Esophagus squamous epithelium (tissue), 5 donors: ENCODE measurements at regions not wholly inside any gene's neighbourhood (a gene's known extent, or its start where the extent isn't known, plus 50 kb on each side); places are given as distances from the start of the nearest gene placed in this dataset.

Experiments
- DNase-seq: peaks from one replicate; lab custom pipeline; 2025; lab: John Stamatoyannopoulos, UW
- H3K27ac ChIP-seq, 4 donors: fragments of 200-600 bp; sonication (generic); one replicate each; pipeline ENCODE4 v1.5.1; 2016 to 2019; ENCODE audit warnings: mild to moderate bottlenecking in 1 of 4
- H3K27me3 ChIP-seq, 4 donors: fragments of 200-600 bp; sonication (generic); 1 replicate in 3 of 4; 2 replicates in 1 of 4; pipeline versions ENCODE4 v1.5.1 to v1.6.0; 2017 to 2021; ENCODE audit warnings: antibody characterized with exemption in 1 of 4
- H3K36me3 ChIP-seq, 3 donors: fragments of 200-600 bp; sonication (generic); one replicate each; pipeline ENCODE4 v1.5.1; 2016 to 2019
- H3K4me1 ChIP-seq, 3 donors: fragments of 200-600 bp; sonication (generic); one replicate each; pipeline ENCODE4 v1.5.1; 2017 to 2019
- H3K4me3 ChIP-seq, 4 donors: fragments of 200-600 bp; sonication (generic); 1 replicate in 3 of 4; 2 replicates in 1 of 4; pipeline ENCODE4 v1.5.1; 2016 to 2019; ENCODE audit warnings: mild to moderate bottlenecking in 2 of 4, moderate library complexity in 1 of 4
- H3K9me3 ChIP-seq, 3 donors: fragments of 200-600 bp; sonication (generic); one replicate each; pipeline ENCODE4 v1.5.1; 2016 to 2019
- POLR2A ChIP-seq, 4 donors: fragments of 450-650 bp; IDR thresholded peaks; one replicate each; pipeline ENCODE4 v1.6.1; 2017; ENCODE audit warnings: antibody characterized with exemption in 4 of 4, mild to moderate bottlenecking in 4 of 4, moderate library complexity in 3 of 4
- WGBS, 2 donors: methylation state at CpG; one replicate each; pipeline ENCODE4 v1.1.5; 2018; 5-methylcytosine and 5-hydroxymethylcytosine counted together
- intact Hi-C: fragments of 100-400 bp; cut with DNase I; formaldehyde crosslinking; loops from one replicate; pipeline ENCODE4 v1.15.0; 2022
- TF ChIP-seq, protein P1 (sequence below), 6 experiments: fragments of 450-650 bp in 4 of 6; fragments of 200-600 bp in 2 of 6; sonication (generic) in 2 of 6; IDR thresholded peaks; one replicate each; pipeline ENCODE4 v1.5.1; 2016 to 2019; ENCODE audit warnings: antibody characterized with exemption in 6 of 6, mild to moderate bottlenecking in 4 of 6, moderate library complexity in 4 of 6
- donor health status: DM: yes; HTN: yes; CAD: no.

DNA sequence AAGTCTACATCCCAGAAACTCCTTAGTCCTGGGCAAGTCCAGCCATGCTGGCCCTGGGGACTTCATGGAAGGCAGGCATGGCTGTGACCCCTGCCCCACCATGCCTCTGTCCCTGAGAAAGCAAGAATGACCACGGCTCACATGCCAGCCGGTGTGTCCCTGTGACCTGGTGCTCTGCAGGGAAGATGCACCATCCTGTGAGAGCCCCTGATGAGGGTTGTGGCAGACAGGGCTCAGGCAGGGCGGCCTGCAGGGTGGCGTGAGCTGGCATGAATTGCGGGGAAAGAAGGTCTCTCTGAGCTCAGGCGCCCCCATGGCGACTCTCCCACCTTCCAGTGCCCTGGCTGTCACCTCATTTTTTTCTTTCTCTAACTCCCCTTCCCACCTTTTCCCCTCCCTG lies 260.3 kb downstream of the RBFOX3 start:
- no peak overlapping the region for H3K27ac ChIP-seq
- no peaks in the 10 kb centered on the region for H3K9me3 ChIP-seq
- TF ChIP-seq POLR2A (IDR thresholded peaks at IDR 0.05) = no peak
- TF ChIP-seq, protein P1, sequence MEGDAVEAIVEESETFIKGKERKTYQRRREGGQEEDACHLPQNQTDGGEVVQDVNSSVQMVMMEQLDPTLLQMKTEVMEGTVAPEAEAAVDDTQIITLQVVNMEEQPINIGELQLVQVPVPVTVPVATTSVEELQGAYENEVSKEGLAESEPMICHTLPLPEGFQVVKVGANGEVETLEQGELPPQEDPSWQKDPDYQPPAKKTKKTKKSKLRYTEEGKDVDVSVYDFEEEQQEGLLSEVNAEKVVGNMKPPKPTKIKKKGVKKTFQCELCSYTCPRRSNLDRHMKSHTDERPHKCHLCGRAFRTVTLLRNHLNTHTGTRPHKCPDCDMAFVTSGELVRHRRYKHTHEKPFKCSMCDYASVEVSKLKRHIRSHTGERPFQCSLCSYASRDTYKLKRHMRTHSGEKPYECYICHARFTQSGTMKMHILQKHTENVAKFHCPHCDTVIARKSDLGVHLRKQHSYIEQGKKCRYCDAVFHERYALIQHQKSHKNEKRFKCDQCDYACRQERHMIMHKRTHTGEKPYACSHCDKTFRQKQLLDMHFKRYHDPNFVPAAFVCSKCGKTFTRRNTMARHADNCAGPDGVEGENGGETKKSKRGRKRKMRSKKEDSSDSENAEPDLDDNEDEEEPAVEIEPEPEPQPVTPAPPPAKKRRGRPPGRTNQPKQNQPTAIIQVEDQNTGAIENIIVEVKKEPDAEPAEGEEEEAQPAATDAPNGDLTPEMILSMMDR (IDR thresholded peaks at IDR 0.05) = no peak
- peaks cover 0 to 5% (median 0%) of the 10 kb centered on the region in 3 donors for H3K4me1 ChIP-seq
- WGBS, 2 donors = 70 to 77% methylated on average over 5 of the region's 7 CpGs
- H3K4me3 ChIP-seq = no peak overlapping the region
- no peak for DNase-seq
- H3K36me3 ChIP-seq = no peaks in the 10 kb centered on the region
- intact Hi-C loops = no loop called here
- H3K27me3 ChIP-seq = peaks cover 0 to 82% (median 0%) of the 10 kb centered on the region in 4 donors

DNA sequence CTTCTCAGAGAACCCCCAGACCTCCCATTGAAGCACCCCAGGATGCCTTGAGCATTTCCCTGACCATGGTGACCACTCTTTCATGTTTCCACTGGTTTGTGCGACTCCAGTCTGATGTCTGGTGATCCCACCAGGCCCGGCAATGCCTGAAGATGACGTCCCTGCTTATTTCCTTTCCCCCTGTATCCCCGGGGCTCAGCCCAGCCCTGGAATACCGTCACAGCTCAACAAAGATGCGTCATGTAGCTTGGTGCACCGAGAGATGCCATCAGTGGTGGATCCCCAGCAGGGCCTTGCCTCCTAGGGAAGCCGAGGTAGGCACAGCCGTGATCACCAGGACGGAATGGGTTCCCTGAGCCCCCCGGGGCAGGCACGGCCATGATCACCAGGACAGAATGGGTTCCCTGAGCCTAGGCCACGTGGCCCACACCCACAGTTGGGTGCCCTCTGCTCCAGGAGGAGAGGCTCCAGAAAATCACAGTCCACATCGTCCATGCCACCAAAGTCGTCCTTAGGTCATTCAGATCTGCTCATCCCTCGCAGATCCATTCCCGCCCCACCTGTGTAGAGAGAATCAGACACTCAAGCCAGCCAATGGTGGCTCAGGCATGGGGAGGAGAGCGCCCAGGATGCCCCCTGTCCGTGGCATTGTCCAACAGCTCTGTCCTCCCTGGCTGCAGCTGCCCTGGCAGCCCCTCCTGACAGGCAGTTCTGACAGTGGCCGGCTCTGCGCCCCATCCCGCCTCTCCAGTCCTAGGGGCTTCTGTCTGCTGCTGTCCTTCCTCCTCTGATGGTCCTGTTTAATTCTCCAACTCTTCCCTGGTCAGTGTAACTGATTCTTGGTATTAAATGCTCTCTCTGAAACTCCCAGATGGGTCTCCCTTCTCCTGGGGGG lies 261.1 kb downstream of the RBFOX3 start:
- H3K4me3 ChIP-seq = no peak overlapping the region
- DNase-seq = no peak
- H3K9me3 ChIP-seq = no peaks in the 10 kb centered on the region
- H3K36me3 ChIP-seq = no peaks in the 10 kb centered on the region
- peaks cover 0 to 76% (median 0%) of the 10 kb centered on the region in 4 donors for H3K27me3 ChIP-seq
- intact Hi-C loops = no loop called here
- TF ChIP-seq, protein P1 (IDR thresholded peaks at IDR 0.05) = no peak
- TF ChIP-seq POLR2A (IDR thresholded peaks at IDR 0.05) = no peak
- H3K27ac ChIP-seq = no peak overlapping the region
- WGBS, 2 donors = 71 to 80% methylated on average over 9 to 15 of the region's 22 CpGs
- no peaks in the 10 kb centered on the region for H3K4me1 ChIP-seq

DNA sequence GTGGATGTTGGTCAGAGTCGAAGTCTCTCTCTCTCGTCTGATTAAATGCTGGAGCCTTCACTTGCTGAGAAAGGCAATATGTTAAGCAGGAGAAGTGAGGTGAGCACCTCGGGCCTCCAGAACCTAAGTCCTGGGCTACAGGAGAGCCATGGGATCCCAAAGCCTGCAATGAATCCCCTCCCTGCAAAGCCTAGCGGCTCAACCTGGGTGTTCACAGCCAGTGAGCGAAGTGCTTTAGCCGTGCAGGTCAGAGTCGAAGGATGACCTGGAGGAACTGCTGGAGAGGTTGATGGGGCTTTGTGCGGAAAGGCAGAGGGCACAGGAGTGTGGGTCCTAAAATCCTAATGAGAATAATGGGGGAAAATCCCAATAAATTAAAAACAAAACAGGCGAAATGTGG lies 267.8 kb downstream of the ENGASE start:
- no peaks in the 10 kb centered on the region for H3K36me3 ChIP-seq
- no peak for DNase-seq
- H3K27ac ChIP-seq = no peak overlapping the region
- 70 to 76% methylated on average over 9 of the region's 9 CpGs for WGBS, 2 donors
- H3K9me3 ChIP-seq = no peaks in the 10 kb centered on the region
- TF ChIP-seq POLR2A (IDR thresholded peaks at IDR 0.05) = no peak
- TF ChIP-seq, protein P1 (IDR thresholded peaks at IDR 0.05) = no peak
- intact Hi-C loops = no loop called here
- peaks cover 0 to 21% (median 7%) of the 10 kb centered on the region in 3 donors for H3K4me1 ChIP-seq
- no peak overlapping the region for H3K4me3 ChIP-seq
- H3K27me3 ChIP-seq = peaks cover 0 to 34% (median 0%) of the 10 kb centered on the region in 4 donors

DNA sequence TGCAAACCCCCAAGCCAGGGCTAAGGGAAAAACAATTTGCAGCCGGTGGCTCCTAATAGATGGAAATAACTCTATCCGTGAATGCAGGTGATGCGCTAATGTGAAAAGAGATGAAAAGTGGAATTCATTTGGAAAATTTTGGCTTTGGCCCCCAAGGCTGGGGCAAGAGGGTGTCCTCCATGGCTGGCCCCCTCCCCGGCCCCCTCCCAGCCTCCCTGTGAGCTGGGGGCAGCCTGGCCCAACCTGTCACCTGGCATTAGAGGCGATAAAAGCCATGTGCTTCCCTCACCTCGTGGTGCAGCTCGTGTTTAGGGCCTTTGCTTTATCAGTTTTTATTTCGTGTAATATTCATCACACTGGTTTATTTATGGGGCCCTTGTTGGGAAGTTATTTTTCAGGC lies 267.2 kb downstream of the ENGASE start:
- 75 to 76% methylated on average over 8 of the region's 8 CpGs for WGBS, 2 donors
- H3K27me3 ChIP-seq = peaks cover 0 to 34% (median 0%) of the 10 kb centered on the region in 4 donors
- H3K27ac ChIP-seq = no peak overlapping the region
- intact Hi-C loops = no loop called here
- TF ChIP-seq POLR2A (IDR thresholded peaks at IDR 0.05) = no peak
- TF ChIP-seq, protein P1 (IDR thresholded peaks at IDR 0.05) = no peak
- H3K9me3 ChIP-seq = no peaks in the 10 kb centered on the region
- H3K4me1 ChIP-seq = peaks cover 0 to 21% (median 7%) of the 10 kb centered on the region in 3 donors
- H3K36me3 ChIP-seq = no peaks in the 10 kb centered on the region
- no peak overlapping the region for H3K4me3 ChIP-seq
- DNase-seq = no peak

DNA sequence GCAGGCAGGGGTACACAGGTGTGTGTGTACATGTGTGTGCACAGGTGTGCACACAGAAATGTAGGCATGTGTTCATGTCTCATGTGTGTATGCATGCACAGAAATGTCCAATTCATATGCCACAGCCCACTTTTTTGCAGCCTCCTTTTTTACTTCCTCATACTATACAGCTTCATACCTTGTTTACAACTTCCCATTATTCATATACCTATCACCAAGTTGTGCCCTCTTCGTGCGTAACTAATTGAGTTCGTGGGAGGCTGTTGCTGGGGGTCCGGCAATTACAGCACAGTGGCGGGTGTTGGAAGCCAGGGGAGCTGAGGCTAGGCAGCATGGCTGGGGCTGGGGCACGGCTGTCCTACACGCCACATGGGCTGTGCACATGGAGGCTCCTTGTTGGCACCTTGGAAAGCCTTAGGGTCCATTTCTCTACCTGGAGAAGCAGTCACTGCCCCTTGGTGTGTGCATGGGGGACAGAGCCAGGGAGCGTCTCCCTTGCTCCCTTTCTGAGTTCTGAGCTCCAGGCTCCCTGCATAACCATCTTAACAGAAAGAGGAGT lies 266.7 kb downstream of the ENGASE start:
- Histone ChIP-seq H3K4me3 (no peak overlapping the region), H3K9me3 (no peaks in the 10 kb centered on the region), H3K27me3 (peaks cover 0 to 31% (median 0%) of the 10 kb centered on the region in 4 donors), H3K27ac (no peak overlapping the region), H3K4me1 (peaks cover 0 to 21% (median 7%) of the 10 kb centered on the region in 3 donors), H3K36me3 (no peaks in the 10 kb centered on the region)
- WGBS, 2 donors = 67 to 84% methylated on average over 3 of the region's 8 CpGs
- DNase-seq = no peak
- TF ChIP-seq POLR2A (IDR thresholded peaks at IDR 0.05) = no peak
- TF ChIP-seq, protein P1 (IDR thresholded peaks at IDR 0.05) = no peak
- intact Hi-C loops = no loop called here
